NB4 (cell line): ENCODE measurements at regions not wholly inside any gene's neighbourhood (a gene's known extent, or its start where the extent isn't known, plus 50 kb on each side); places are given as distances from the start of the nearest gene placed in this dataset.

ENCODE experiments used
- CTCF ChIP-seq: IDR thresholded peaks from one replicate; pipeline ENCODE4 v1.5.1; 2012; ENCODE audit warnings: low read depth, low read length
- MYC ChIP-seq: IDR thresholded peaks from 2 replicates; pipeline ENCODE4 v1.6.1; 2011; ENCODE audit warnings: low read depth, low read length
- POLR2A ChIP-seq: IDR thresholded peaks from 2 replicates; pipeline ENCODE4 v1.6.1; 2011; ENCODE audit warnings: mild to moderate bottlenecking; ENCODE audit not compliant: insufficient read length; ENCODE audit errors: extremely low read depth

GRCh38 chr2:71800106-71800809, 346.9 kb downstream of the DYSF start:
- TF ChIP-seq CTCF (no peak), POLR2A (no peak), MYC (no peak)
